GM21360 (cell line): ENCODE measurements at regions not wholly inside any gene's neighbourhood (a gene's known extent, or its start where the extent isn't known, plus 50 kb on each side); places are given as distances from the start of the nearest gene placed in this dataset.

Experiments used
- ATAC-seq: cut with Tn5 transposase; IDR thresholded peaks from one replicate; pipeline ENCODE4 v1.9.1; 2021; ENCODE audit warnings: mild to moderate bottlenecking, moderate library complexity; ENCODE audit not compliant: unreplicated experiment

DNA sequence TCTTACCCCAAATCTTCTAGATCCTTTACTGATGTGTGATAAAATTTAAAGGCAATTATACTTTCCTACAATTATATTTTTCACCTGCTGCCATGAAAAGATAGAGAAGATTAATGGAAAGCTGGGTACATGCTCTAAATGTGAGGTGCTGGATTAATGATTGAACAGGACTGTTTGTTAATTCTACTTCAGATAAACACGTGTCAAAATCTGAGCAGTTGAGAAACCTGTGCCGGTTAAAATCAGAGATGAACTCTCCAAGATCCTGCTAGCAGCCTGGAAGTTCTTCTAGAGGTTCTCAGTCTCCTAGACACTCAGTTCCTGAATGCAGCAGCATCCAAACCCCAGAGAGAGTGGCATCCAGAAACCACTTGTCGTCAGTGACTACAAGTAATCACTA is 69.2 kb downstream of the INHBA start:
- no peak for ATAC-seq

DNA sequence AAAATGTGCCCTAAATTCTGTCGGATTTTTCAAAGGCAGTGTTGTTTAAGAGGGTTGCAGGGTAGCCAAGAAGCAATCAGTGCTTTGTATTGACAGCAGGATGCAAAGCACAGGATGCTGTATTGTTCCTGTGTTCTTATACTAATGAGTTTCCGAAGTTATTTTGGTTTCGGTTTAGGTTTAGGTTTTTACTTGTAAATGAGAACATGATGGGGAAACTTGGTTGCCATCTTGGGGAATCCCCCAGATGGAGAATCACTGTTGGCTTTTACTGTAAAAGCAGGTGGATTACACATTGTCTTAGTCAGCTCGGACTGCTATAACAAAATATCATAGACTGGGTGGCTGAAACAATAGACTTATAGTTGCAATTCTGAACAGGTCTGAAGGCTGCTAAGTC is 72.1 kb downstream of the INHBA start:
- peak; percentile 87 for ATAC-seq

DNA sequence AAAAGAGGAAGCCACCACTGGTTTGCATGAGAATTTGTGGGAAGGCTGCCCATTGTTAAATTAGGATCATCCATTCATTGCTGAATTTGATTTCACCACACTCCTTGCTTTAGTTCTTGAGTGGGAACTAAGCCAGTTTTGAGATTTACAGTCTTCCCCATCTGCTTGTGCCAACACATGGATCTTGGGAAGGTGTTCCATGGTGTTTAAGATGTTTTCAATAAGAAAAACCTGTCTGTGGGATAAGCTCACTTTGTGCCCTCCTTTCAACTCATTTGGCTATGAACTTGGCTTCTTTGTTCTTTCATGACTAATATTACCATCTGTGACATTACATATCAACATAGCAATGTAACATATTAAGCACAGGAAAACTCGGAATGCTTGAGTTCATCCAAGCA is 73.2 kb downstream of the INHBA start:
- ATAC-seq, result no peak

DNA sequence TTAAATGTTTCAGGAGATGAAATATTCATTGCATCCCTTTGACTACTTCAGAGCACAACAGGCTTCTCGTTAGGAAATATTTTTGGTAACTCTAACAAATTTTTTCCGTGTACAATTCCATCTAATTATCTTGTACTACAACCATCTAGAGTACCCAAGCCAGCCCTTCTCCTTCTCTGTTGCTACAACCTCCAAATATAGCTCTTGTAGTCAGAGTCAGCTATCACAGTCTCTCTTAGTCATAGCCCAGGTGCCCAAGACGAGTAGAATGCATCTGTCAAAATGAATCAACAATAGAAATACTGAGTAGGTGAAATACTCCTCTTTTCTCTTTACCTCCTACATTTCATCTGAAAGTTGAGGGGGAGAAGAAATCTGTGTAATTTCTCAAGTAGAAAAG is 74.0 kb downstream of the INHBA start:
- ATAC-seq, result no peak

DNA sequence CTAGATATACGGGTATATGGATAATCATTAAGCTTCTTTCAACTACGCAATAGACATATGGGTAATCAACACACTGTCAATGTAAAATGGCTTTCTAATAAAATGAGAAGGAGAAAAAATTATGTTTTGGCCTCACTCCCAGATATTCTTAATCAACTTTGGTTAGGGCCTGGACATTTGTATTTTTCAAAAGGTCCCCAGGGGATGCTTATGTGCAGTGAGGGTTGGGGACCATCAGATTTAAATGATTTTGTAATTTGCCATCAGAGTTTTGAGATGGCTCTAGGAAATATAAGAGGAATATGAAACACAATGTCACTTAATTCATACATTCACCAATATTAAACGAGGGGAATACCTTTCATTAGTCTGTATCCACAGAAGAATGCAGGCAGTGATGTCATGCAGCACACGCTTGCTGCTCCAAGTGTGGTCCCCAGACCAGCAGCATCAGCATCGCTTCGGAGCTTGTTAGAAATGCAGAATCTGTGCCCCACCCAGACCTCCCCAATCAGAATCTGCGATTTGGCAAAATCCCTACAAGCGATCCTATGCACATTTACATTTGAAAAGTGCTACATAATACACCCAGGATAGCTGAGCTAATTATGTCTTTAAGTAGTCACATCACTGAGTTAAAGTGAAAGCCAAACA is 75.1 kb downstream of the INHBA start:
- ATAC-seq, result no peak

DNA sequence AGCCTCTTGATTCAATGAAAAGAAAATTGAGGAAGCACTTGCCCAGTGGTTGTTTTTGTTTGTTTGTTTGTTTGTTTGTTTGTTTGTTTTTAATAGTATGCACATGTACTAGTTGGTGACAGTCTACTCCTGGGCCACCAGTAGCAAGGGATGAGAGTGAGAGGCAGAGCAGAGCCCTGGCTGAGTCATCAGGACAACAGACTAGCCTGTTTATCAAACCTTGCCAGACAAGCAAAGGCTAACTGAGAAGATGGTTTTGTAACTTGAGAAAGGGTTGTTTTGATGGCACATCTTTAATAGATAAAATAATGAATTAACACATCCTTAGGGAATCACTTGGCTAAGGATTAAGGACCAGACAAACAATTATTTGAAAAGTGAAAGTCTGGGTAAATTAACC is 78.1 kb downstream of the INHBA start:
- ATAC-seq, result no peak

DNA sequence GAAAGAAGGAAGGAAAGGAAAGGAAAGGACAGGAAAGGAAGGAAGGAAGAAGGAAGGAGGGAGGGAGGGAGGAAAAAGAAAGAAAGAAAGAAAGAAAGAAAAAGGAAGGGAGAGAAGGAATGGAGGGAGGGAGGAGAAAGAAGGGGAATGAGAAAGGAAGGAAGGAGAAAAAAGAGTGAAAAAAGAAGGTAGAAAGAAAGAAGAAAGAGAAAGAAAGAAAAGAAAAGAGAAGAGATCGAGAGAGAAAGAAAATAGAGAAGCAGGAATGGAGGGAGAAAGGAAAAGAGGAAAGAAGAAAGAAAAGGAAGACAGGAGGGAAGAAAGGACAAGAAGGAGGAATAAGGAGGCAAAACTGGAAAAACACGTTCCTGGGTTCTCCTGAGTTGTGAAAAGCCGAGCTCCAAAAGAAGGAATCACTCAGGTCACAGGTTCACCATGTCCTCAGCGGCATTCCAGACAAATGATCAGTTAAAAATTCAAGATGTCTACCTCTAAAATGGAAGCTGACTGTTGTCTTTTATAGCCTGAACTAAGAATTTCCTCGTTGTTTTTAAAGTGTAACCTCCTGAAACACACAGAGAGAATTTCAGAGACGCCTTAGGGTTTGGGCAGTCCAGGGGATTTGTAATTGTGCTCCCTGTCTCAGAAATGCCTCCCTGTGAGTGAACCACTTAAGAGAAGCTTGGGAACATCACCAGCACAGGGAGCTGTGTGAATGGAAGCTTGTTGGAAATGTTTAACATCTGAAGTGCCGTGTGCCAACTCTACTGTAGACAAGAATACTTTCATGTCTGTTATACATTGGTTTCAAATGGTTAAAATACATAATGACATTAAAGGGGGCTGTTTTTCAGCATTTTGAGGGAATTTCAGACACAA is 80.7 kb downstream of the INHBA start:
- no peak for ATAC-seq

DNA sequence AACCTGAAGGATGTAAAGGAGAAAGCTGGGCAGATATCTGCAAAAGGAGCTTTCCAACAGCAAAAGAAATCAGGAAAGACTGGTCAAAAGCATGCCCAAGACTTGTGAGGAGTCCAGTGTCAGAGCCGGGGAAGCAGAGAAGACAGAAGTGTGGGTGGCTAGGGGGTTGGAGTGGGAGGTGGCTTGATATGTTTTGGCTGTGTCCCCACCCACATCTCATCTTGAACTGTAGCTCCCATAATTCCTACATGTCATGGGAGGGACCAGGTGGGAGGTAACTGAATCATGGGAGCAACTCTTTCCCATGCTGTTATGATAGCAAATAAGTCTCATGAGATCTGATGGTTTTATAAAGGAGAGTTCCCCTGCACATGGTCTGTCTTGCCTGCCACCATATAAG is 84.9 kb downstream of the INHBA start:
- no peak for ATAC-seq

DNA sequence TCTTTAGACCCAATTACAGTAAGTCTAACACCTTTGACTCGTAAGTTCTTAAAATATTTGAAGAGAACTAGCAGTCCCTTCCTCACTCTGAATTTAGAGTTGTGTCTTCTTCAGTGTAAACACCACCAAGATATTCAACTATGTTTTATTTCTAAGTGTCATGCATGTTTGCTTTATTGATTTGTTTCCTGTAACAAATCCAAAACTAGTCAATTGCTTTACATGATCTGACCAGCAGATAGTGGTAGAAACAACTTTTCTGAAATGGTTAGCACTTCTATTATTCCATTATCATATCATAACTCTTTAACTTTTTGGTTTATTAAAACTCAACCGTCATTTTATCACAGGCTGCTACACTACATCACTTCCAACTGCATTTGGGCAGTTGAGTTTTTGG is 90.1 kb downstream of the INHBA start:
- no peak for ATAC-seq

DNA sequence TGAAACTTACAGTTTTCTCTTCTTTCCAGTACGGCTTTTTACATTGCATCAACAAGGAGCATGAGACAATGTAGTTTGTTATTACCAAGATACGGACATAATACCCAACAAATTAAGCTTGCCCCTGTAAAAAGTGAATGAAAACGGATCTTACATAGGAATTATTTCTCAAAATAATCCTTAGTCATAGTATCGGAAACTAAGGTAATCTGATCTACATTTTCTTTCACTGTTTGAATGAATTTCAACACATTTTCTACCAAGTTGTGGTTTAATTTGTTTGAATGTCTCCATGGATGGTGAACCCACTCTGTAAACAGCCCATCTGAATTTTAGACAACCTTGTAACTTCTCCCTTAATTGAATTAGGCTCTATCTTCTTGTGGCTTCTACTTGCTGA is 90.5 kb downstream of the INHBA start:
- ATAC-seq, result no peak

DNA sequence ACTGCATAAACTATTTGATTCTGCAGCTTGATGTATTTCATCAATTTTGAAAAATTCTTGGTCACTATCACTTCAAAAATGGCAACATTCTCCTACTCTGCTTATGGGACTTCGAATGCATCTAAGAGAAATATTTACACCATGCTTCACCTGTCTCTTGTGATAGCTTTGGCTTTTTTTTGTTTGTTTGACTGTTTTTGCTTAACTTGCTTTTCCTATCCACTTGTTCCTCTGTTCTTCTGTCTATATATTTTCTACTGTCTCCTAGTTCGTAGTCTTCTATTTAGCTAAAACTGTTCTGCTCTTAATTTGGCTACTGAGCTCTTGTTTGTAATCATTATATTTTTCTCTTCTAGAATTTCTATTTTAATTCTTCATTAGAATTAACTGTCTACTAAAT is 94.4 kb downstream of the INHBA start:
- no peak for ATAC-seq

DNA sequence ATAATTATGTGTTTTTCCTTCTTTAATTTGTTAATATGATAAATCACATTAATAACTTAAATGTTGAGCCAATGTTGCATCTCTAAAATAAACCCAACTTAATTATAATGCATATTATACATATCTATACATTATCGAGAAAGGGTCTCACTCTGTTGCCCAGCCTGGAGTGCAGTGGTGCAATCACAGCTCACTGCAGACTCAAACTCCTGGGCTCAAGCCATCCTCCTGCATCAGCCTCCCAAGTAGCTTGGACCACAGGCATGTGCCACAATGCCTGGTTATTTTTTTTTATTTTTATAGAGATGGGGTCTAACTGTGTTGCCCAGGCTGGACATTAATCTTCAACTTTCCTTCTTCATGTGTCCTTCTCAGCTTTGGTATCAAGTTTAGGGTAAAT is 98.9 kb downstream of the INHBA start:
- ATAC-seq, result no peak

DNA sequence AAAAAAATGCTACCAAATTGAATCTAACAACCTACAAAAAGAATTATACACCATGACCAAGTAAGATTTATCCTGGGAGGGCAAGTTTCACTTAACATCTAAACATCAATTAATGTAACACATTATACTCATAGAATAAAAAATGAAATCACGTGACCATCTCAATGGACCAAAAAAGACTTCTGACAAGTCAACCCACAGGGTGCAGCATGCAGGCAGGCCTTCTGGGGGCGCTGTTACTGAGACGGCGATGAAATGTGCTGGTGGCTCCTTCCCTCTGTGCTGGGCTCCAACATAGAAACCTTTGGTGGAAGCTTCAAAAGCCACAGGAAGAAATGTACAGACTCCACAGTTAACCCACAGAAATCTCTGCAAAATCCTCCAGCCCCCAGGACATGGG is 103.1 kb downstream of the INHBA start:
- no peak for ATAC-seq

DNA sequence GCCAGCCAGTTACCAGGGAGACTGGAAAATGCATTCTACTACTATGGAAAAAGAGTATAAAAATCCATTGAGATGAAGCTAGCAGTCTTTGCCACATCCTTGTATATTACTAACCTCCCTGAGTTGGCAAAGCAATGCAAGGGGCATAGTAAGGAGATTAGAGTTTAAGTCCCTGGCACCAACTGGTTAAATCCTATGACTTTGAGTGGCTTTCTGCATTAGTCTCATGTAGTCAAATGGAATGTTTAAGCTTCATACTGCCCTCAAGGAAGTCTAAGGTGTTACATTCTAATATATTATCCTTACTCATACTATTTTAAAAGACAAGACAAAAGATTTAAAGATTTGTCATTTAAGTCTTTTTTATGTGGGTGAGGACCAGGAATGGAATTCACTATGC is 110.1 kb downstream of the INHBA start:
- no peak for ATAC-seq

DNA sequence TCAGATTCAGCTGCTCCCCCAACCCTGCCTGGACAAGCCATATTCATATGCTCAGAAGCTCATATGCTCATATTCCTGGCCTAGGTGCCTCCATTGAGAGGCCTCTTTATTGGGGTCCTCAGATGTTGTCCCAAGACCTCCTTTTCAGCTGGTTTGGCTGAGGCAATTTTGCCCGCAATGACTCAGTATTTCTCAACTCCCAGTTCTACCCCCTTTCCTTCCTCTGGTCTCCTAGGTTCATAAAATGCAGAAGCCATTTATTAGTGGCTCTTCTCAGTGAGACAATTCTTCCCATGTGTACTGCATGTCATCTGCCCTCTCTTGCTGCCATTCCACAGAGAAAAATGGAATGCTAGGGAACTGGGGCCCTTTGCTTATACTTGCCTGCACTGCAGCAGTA is 110.7 kb downstream of the INHBA start:
- ATAC-seq, result no peak

DNA sequence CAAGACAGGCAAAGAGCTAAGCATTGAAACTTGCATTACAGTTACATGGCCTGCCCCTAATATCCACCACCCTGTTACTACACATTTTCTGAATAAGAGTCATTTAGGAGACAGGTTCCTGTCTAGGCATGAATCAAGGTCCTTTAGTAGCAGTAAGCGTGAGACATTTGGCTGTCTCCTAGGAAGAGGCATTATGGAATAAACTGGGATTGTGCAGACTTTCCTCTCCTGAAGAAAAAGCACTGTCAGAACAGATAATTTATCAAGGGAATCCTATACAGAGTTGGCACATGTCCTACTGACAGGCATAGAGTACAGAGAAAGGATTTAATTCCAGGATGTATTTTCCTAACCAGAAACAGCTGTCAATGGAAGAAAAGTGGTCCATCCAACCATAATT is 111.9 kb downstream of the INHBA start:
- ATAC-seq, result no peak

DNA sequence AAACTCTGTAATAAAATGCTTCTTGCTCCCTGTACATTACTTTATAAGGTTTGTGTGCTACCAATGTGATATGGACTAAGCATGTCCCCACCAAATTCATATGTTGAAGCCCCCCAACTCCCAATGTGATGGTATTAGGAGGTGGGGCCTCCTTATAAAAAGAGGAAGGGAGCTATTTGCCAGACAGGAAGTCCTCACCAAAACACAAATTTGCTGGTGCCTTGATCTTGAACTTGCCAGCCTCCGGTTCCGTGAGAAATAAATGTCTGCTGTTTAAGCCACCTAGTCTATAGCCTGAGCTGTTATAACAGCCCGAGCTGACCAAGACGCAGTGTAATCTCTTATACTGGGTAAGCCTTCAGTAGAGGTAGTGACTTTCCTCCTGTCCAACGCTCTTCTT is 114.5 kb downstream of the INHBA start:
- no peak for ATAC-seq

DNA sequence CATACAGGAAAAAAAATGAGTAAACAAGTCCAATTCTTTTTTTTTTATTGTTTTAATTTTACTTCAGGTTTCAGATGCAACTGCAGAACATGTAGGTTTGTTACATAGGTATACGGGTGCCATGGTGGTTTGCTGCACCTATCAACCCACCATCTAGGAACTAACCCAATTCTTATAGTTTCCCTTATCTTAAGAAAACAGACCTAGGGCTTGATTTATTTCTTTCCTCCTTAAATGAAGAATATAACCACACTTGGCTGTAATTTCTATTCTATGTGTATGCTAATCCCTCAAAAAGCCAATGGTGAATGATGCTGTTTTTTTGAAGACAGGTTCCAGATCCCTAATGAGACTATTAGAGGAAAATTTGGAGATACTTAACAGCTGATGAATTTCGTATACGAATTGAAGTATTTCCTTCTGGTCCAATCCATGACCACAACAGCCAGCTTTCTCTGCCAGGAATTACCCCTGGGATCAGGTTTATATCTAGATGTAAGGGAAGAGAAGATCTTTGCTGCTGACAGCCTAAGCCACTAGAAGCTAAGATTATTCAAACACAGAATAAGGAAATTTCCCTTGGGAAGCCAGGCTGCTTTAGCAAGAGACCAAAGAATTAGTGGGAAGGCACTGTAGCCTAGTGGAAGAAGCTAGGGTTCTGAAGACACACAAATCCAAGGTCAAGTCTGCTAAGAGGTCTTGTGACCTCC is 115.8 kb downstream of the INHBA start:
- no peak for ATAC-seq

DNA sequence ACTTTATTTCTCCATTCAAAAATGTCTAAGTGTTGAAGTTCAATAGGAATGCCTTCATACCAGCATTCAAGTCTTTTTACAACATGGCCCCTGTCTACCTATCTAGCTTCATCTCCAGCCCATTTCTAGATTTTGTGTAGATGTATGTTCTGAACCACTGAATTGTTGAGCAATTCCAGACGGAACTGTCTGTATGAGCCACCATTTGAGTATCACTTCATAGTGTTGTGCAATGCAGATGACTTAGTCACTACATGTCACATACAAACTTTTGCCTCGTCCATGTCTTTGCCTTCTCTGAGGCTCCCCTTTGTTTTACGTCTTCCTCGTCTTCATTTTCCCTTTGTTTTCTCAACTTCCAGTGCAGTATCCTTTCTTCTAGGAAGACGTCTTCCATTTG is 118.1 kb downstream of the INHBA start:
- no peak for ATAC-seq

DNA sequence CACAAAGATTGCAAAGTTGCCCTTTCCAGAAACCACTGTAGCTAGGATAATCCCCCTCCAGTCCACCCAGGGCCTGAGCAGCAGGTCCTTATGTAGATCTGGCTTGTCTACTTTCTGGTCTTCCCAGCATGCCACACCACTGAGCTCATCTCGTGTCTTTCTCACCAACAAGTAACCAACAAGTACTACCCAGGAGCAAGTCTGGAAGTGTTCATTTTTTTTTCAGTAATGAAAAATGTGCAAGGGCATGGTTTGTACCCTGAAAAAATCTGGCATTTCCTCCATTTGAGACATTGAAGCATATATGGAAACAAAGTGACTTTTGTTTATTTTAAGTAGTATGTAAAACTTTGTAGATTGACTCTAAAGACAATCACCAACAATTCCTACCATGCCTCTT is 120.8 kb downstream of the INHBA start:
- ATAC-seq, result no peak

DNA sequence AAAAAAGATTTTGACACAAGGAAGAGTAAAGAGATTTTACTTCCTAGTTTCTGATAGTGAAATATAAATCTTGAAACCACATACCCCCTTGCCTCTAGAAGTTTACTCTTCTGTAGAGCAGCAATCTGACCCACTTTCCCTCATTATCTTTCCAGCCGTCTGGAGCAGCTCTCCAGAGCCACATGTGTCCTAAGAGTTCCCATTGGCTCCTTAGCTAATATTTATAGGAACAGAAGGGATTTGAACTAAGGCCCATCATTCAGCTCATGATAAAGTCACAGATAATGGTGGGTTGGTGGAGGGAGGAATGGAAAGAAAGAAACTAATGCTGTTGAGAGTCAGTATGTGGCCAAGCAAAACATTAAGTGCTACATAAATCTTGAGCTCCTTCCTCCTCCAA is 121.8 kb downstream of the INHBA start:
- no peak for ATAC-seq
